ENCODE measurements at regions not wholly inside any gene's neighbourhood (a gene's known extent, or its start where the extent isn't known, plus 50 kb on each side); places are given as distances from the start of the nearest gene placed in this dataset.
"Not testable (repeated sequence)": the region's sequence is repeated elsewhere in the genome, so short reads cannot be mapped to it uniquely, and the experiment has no call there.

- no peak for DNase-seq (ENCODE audit: low read depth)
These were observed 174.8 kb downstream of the MINAR1 start for GRCh38 chr15:79606831-79607355.

- no peak for DNase-seq (ENCODE audit: low read depth)
These were observed 176.1 kb downstream of the MINAR1 start for GRCh38 chr15:79608066-79608864.

- DNase-seq (ENCODE audit: low read depth) = peak; percentile 1
These were observed 177.4 kb downstream of the MINAR1 start for GRCh38 chr15:79609506-79609905.

- DNase-seq (ENCODE audit: low read depth) = no peak
These were observed 177.9 kb downstream of the MINAR1 start for GRCh38 chr15:79610021-79610420.

GRCh38 chr15:79615754-79616153 is 183.6 kb downstream of the MINAR1 start:
- DNase-seq (ENCODE audit: low read depth) = no peak

- peak; percentile 26 for DNase-seq (ENCODE audit: low read depth)
These were observed 184.9 kb downstream of the MINAR1 start for GRCh38 chr15:79617071-79617470.

GRCh38 chr15:79620112-79620857 is 188.1 kb downstream of the MINAR1 start:
- DNase-seq (ENCODE audit: low read depth) = peak; percentile 9

- not testable (repeated sequence) for DNase-seq (ENCODE audit: low read depth)
These were observed 189.7 kb downstream of the MINAR1 start for GRCh38 chr15:79621805-79622204.

GRCh38 chr15:79623488-79623887 is 191.4 kb downstream of the MINAR1 start:
- DNase-seq (ENCODE audit: low read depth) = no peak

- no peak for DNase-seq (ENCODE audit: low read depth)
These were observed 197.6 kb downstream of the MINAR1 start for GRCh38 chr15:79629687-79630086.

- no peak for DNase-seq (ENCODE audit: low read depth)
These were observed 200.3 kb downstream of the MINAR1 start for GRCh38 chr15:79632457-79632856.

- DNase-seq (ENCODE audit: low read depth) = peak; percentile 36
These were observed 203.1 kb downstream of the MINAR1 start for GRCh38 chr15:79635149-79635771.

GRCh38 chr15:79635897-79636561 is 203.9 kb downstream of the MINAR1 start:
- DNase-seq (ENCODE audit: low read depth) = no peak

GRCh38 chr15:79640206-79640605 is 208.1 kb downstream of the MINAR1 start:
- DNase-seq (ENCODE audit: low read depth) = peak; percentile 89

- DNase-seq (ENCODE audit: low read depth) = no peak
These were observed 209.7 kb downstream of the MINAR1 start for GRCh38 chr15:79641841-79642240.

GRCh38 chr15:79643393-79643792 is 211.3 kb downstream of the MINAR1 start:
- no peak for DNase-seq (ENCODE audit: low read depth)

GRCh38 chr15:79644091-79644490 is 212.0 kb downstream of the MINAR1 start:
- DNase-seq (ENCODE audit: low read depth) = peak; percentile 32

GRCh38 chr15:79652972-79653371 is 220.8 kb downstream of the MINAR1 start:
- DNase-seq (ENCODE audit: low read depth) = not testable (repeated sequence)

- no peak for DNase-seq (ENCODE audit: low read depth)
These were observed 221.4 kb downstream of the MINAR1 start for GRCh38 chr15:79653533-79653932.

GRCh38 chr15:79656151-79657000 is 224.2 kb downstream of the MINAR1 start:
- no peak for DNase-seq (ENCODE audit: low read depth)

GRCh38 chr15:79657722-79658121 is 225.6 kb downstream of the MINAR1 start:
- no peak for DNase-seq (ENCODE audit: low read depth)
